Suprapubic skin (tissue), 4 donors: ENCODE measurements at regions not wholly inside any gene's neighbourhood (a gene's known extent, or its start where the extent isn't known, plus 50 kb on each side); places are given as distances from the start of the nearest gene placed in this dataset.
A peak's percentile ranks its signal among the peaks of the same experiment; 100 is the strongest.

Experiments
- DNase-seq, 2 donors: peaks; one replicate each; pipeline ENCODE4 v3.0.0-alpha.2; 2019; ENCODE audit warnings: low spot score in 2 of 2
- H3K27ac ChIP-seq: fragments of 200-600 bp; sonication (generic); one replicate; pipeline ENCODE4 v1.5.1; 2019
- H3K27me3 ChIP-seq: fragments of 200-600 bp; sonication (generic); one replicate; pipeline ENCODE4 v1.5.1; 2019
- H3K36me3 ChIP-seq: fragments of 200-600 bp; sonication (generic); one replicate; pipeline ENCODE4 v1.5.1; 2019
- H3K4me1 ChIP-seq: fragments of 200-600 bp; sonication (generic); one replicate; pipeline ENCODE4 v1.5.1; 2019
- H3K4me3 ChIP-seq: fragments of 200-600 bp; sonication (generic); one replicate; pipeline ENCODE4 v1.5.1; 2019; ENCODE audit warnings: mild to moderate bottlenecking
- H3K9me3 ChIP-seq: fragments of 200-600 bp; sonication (generic); one replicate; pipeline ENCODE4 v1.5.1; 2019
- CTCF ChIP-seq, 2 donors: fragments of 200-600 bp in 1 of 2; fragments of 450-650 bp in 1 of 2; sonication (generic) in 1 of 2; IDR thresholded peaks; one replicate each; pipeline ENCODE4 v1.5.1; 2016 to 2019; ENCODE audit warnings: antibody characterized with exemption in 2 of 2, mild to moderate bottlenecking in 1 of 2, moderate library complexity in 1 of 2
- EP300 ChIP-seq: sonication (generic); formaldehyde crosslinking; IDR thresholded peaks from one replicate; pipeline ENCODE4 v1.6.1; 2017; ENCODE audit warnings: antibody characterized with exemption
- POLR2A ChIP-seq, 2 donors: fragments of 450-650 bp; IDR thresholded peaks; one replicate each; pipeline ENCODE4 v1.6.1; 2017; ENCODE audit warnings: antibody characterized with exemption in 2 of 2, mild to moderate bottlenecking in 2 of 2, moderate library complexity in 2 of 2
- POLR2AphosphoS5 ChIP-seq, 3 donors: sonication (generic); formaldehyde crosslinking; IDR thresholded peaks; one replicate each; pipeline ENCODE4 v1.6.1; 2017; ENCODE audit warnings: antibody characterized with exemption in 3 of 3
- WGBS: methylation state at CpG from one replicate; pipeline ENCODE4 v1.1.5; 2018; 5-methylcytosine and 5-hydroxymethylcytosine counted together

GRCh38 chr15:39336926-39337325, 244.0 kb upstream of the THBS1 start:
- TF ChIP-seq EP300, result no peak
- TF ChIP-seq CTCF (IDR thresholded peaks at IDR 0.05), result no peak
- no peak for TF ChIP-seq POLR2A (IDR thresholded peaks at IDR 0.05)
- TF ChIP-seq POLR2AphosphoS5 (IDR thresholded peaks at IDR 0.05), result no peak

GRCh38 chr15:39338251-39338650, 242.6 kb upstream of the THBS1 start:
- Histone ChIP-seq H3K36me3 (no peaks in the 10 kb centered on the region), H3K4me1 (peaks cover 1% of the 10 kb centered on the region), H3K27me3 (no peaks in the 10 kb centered on the region), H3K4me3 (no peak overlapping the region), H3K9me3 (no peaks in the 10 kb centered on the region), H3K27ac (no peak overlapping the region)
- WGBS, result 79% methylated on average over 4 of the region's 4 CpGs
- TF ChIP-seq POLR2AphosphoS5 (IDR thresholded peaks at IDR 0.05) (no peak), CTCF (IDR thresholded peaks at IDR 0.05) (no peak), POLR2A (IDR thresholded peaks at IDR 0.05) (no peak), EP300 (no peak)
- no peak for DNase-seq

More at GRCh38 chr15:39336926-39337325, 244.0 kb upstream of the THBS1 start:
- WGBS, result 73% methylated on average over 5 of the region's 5 CpGs
- Histone ChIP-seq H3K9me3 (no peaks in the 10 kb centered on the region), H3K4me1 (peaks cover 14% of the 10 kb centered on the region), H3K36me3 (no peaks in the 10 kb centered on the region), H3K4me3 (no peak overlapping the region), H3K27me3 (no peaks in the 10 kb centered on the region), H3K27ac (no peak overlapping the region)
- no peak for DNase-seq

- WGBS, result 69% methylated on average over 13 of the region's 13 CpGs
- no peaks in the 10 kb centered on the region for H3K9me3 ChIP-seq
These were observed 239.8 kb upstream of the THBS1 start for GRCh38 chr15:39340903-39341645.

GRCh38 chr15:39344662-39345141, 236.2 kb upstream of the THBS1 start:
- no peak for DNase-seq
- Histone ChIP-seq H3K27me3 (no peaks in the 10 kb centered on the region), H3K36me3 (no peaks in the 10 kb centered on the region), H3K9me3 (no peaks in the 10 kb centered on the region), H3K4me1 (no peaks in the 10 kb centered on the region), H3K4me3 (no peak overlapping the region), H3K27ac (no peak overlapping the region)
- WGBS, result 53% methylated on average over 3 of the region's 3 CpGs
- TF ChIP-seq CTCF (IDR thresholded peaks at IDR 0.05) (no peak), EP300 (no peak)

More at GRCh38 chr15:39340903-39341645, 239.8 kb upstream of the THBS1 start:
- DNase-seq, result no peak
- TF ChIP-seq EP300, result no peak
- no peak for TF ChIP-seq CTCF (IDR thresholded peaks at IDR 0.05)
- TF ChIP-seq POLR2A (IDR thresholded peaks at IDR 0.05), result no peak
- TF ChIP-seq POLR2AphosphoS5 (IDR thresholded peaks at IDR 0.05), result no peak
- Histone ChIP-seq H3K27me3 (no peaks in the 10 kb centered on the region), H3K27ac (no peak overlapping the region), H3K4me1 (no peaks in the 10 kb centered on the region), H3K4me3 (no peak overlapping the region), H3K36me3 (no peaks in the 10 kb centered on the region)

DNA sequence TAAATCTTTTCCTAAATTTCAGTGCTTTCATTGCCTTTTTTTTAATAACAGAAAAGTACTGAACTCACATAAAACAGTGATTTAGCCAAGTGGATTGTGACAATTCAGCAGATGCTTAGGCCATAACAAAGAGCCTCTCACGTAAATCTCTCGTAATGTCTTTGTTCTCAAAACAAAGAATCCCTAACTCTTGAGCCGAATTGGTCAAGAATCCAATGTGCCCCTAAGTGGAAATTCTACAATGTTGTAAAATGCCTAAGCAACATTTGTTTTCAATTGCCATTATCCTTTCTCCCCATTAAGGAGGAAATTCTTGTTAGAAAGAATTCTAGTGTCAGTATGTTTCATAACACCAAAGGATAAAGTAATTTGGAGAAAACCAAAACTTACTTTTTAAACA, 235.7 kb upstream of the THBS1 start:
- H3K4me3 ChIP-seq, result no peak overlapping the region
- H3K27me3 ChIP-seq, result no peaks in the 10 kb centered on the region
- no peaks in the 10 kb centered on the region for H3K4me1 ChIP-seq
- no peak for DNase-seq
- H3K36me3 ChIP-seq, result no peaks in the 10 kb centered on the region
- WGBS, result 46% methylated on average over 3 of the region's 3 CpGs
- H3K27ac ChIP-seq, result no peak overlapping the region
- no peaks in the 10 kb centered on the region for H3K9me3 ChIP-seq
- TF ChIP-seq EP300 (no peak), CTCF (IDR thresholded peaks at IDR 0.05) (no peak), POLR2AphosphoS5 (IDR thresholded peaks at IDR 0.05) (peak in 1 of 3 donors; percentile 22), POLR2A (IDR thresholded peaks at IDR 0.05) (no peak)
